HEK293T (cell line): ENCODE measurements at regions not wholly inside any gene's neighbourhood (a gene's known extent, or its start where the extent isn't known, plus 50 kb on each side); places are given as distances from the start of the nearest gene placed in this dataset.

ENCODE experiments used
- ARNT ChIP-seq: fragments of 450-650 bp; IDR thresholded peaks from 2 replicates; pipeline ENCODE4 v1.6.1; 2017; ENCODE audit warnings: mild to moderate bottlenecking
- BHLHE40 ChIP-seq: fragments of 450-650 bp; IDR thresholded peaks from 2 replicates; pipeline ENCODE4 v1.6.1; 2016; ENCODE audit warnings: mild to moderate bottlenecking, moderate library complexity, borderline replicate concordance
- ELF4 ChIP-seq: fragments of 450-650 bp; IDR thresholded peaks from 2 replicates; pipeline ENCODE4 v1.6.1; 2017; ENCODE audit warnings: antibody characterized with exemption
- FOXA1 ChIP-seq: fragments of 450-650 bp; IDR thresholded peaks from 2 replicates; pipeline ENCODE4 v1.6.1; 2016; ENCODE audit warnings: mild to moderate bottlenecking
- FOXM1 ChIP-seq: fragments of 450-650 bp; IDR thresholded peaks from 2 replicates; pipeline ENCODE4 v1.6.1; 2017; ENCODE audit warnings: mild to moderate bottlenecking, borderline replicate concordance
- LEF1 ChIP-seq: fragments of 450-650 bp; IDR thresholded peaks from 2 replicates; pipeline ENCODE4 v1.6.1; 2017; ENCODE audit warnings: mild to moderate bottlenecking, borderline replicate concordance
- SP1 ChIP-seq: fragments of 450-650 bp; IDR thresholded peaks from 2 replicates; pipeline ENCODE4 v1.6.1; 2017
- SUZ12 ChIP-seq: fragments of 450-650 bp; IDR thresholded peaks from 2 replicates; pipeline ENCODE4 v1.6.1; 2016; ENCODE audit warnings: mild to moderate bottlenecking
- ZNF384 ChIP-seq: fragments of 450-650 bp; IDR thresholded peaks from 2 replicates; pipeline ENCODE4 v1.6.1; 2016

- no peak for TF ChIP-seq SUZ12
- no peak for TF ChIP-seq FOXM1
- TF ChIP-seq BHLHE40: no peak
- no peak for TF ChIP-seq LEF1
- TF ChIP-seq ELF4: no peak
- TF ChIP-seq SP1: no peak
- no peak for TF ChIP-seq FOXA1
- no peak for TF ChIP-seq ZNF384
- no peak for TF ChIP-seq ARNT
Observed at GRCh38 chr4:81290813-81291212, 75.8 kb upstream of the PRKG2 start.
